ENCODE measurements at regions not wholly inside any gene's neighbourhood (a gene's known extent, or its start where the extent isn't known, plus 50 kb on each side); places are given as distances from the start of the nearest gene placed in this dataset.

GRCh38 chr15:38842226-38842625 is 277.6 kb upstream of the RASGRP1 start:
- TF ChIP-seq CTCF (IDR thresholded peaks at IDR 0.05) (no peak), POLR2A (IDR thresholded peaks at IDR 0.05) (no peak)
